ENCODE measurements at regions not wholly inside any gene's neighbourhood (a gene's known extent, or its start where the extent isn't known, plus 50 kb on each side); places are given as distances from the start of the nearest gene placed in this dataset.

- no peaks in the 10 kb centered on the region for H3K4me1 ChIP-seq (ENCODE audit: control insufficient read depth in 1 of 2, insufficient read depth in 2 of 2, low read length in 2 of 2)
- POLR2A ChIA-PET = no interaction called here
- intact Hi-C loops (cut with micrococcal nuclease) = no loop called here
- H3K4me3 ChIP-seq (replicated peaks in 1 of 2; ENCODE audit: low read depth in 1 of 2, low read length in 2 of 2) = no peak overlapping the region
- TF ChIP-seq YY1 (IDR thresholded peaks at IDR 0.05; ENCODE audit: extremely low read depth, insufficient replicate concordance, low read depth, low read length) = no peak
- no peak for TF ChIP-seq EZH2 (IDR thresholded peaks at IDR 0.05)
- TF ChIP-seq CBX3 (IDR thresholded peaks at IDR 0.05; ENCODE audit: low read depth) = no peak
- no peak for TF ChIP-seq ZFX (IDR thresholded peaks at IDR 0.05)
- no peak for TF ChIP-seq CEBPB (IDR thresholded peaks at IDR 0.05; ENCODE audit: low read depth)
- no peak for TF ChIP-seq TCF7L2 (IDR thresholded peaks at IDR 0.05; ENCODE audit: borderline replicate concordance, extremely low read depth, insufficient read depth, insufficient read length)
- no peak for TF ChIP-seq SRF (IDR thresholded peaks at IDR 0.05; ENCODE audit: low read depth)
- TF ChIP-seq POLR2AphosphoS5 (IDR thresholded peaks at IDR 0.05; ENCODE audit: low read depth, low read length) = no peak
- no TSS peak for BruUV-seq (replicated peaks)
- no peaks in the 10 kb centered on the region for H3K36me3 ChIP-seq (ENCODE audit: control insufficient read depth in 1 of 2, insufficient read depth in 2 of 2, low read length in 2 of 2)
- no peaks in the 10 kb centered on the region for H3K9me2 ChIP-seq (ENCODE audit: insufficient read depth)
- H2AFZ ChIP-seq (ENCODE audit: low read depth, low read length, poor library complexity, severe bottlenecking) = no peak overlapping the region
- CTCF ChIA-PET = no interaction called here
- ATAC-seq (no peak), DNase-seq (ENCODE audit: low read depth, low spot score) (no peak)
- no peaks in the 10 kb centered on the region for H3K9me3 ChIP-seq (ENCODE audit: control insufficient read depth in 1 of 2, insufficient read depth in 1 of 2, low read depth in 1 of 2, low read length in 2 of 2)
- H3K4me2 ChIP-seq (ENCODE audit: low read length) = no peak overlapping the region
- H3K27me3 ChIP-seq (ENCODE audit: insufficient read depth, low read length) = peaks cover 12% of the 10 kb centered on the region; the same call in 1 of the 2 replicates
- no peak overlapping the region for H3K9ac ChIP-seq (ENCODE audit: low read length)
- no peaks in the 10 kb centered on the region for H4K20me1 ChIP-seq (ENCODE audit: insufficient read depth)
- no peak overlapping the region for H3K27ac ChIP-seq (ENCODE audit: low read depth, low read length)
- RAD21 ChIA-PET (ENCODE audit: low non-redundant PET in 1 of 2, low total read pairs in 2 of 2, uncharacterized antibody in 2 of 2, unreplicated experiment in 2 of 2) = no interaction called here
- H3K79me2 ChIP-seq (ENCODE audit: insufficient read depth, low read length) = no peaks in the 10 kb centered on the region
Observed at GRCh38 chr16:5467552-5467951, 370.0 kb upstream of the EEF2KMT start.

GRCh38 chr16:5466551-5466950, 369.0 kb upstream of the EEF2KMT start:
- no peak overlapping the region for H3K4me2 ChIP-seq (ENCODE audit: low read length)
- H3K9ac ChIP-seq (ENCODE audit: low read length) = no peak overlapping the region
- no peaks in the 10 kb centered on the region for H4K20me1 ChIP-seq (ENCODE audit: insufficient read depth)
- DNase-seq (ENCODE audit: low read depth, low spot score) (no peak), ATAC-seq (no peak)
- no peak overlapping the region for H3K27ac ChIP-seq (ENCODE audit: low read depth, low read length)
- H2AFZ ChIP-seq (ENCODE audit: low read depth, low read length, poor library complexity, severe bottlenecking) = no peak overlapping the region
- ChIA-PET RAD21 (ENCODE audit: low non-redundant PET in 1 of 2, low total read pairs in 2 of 2, uncharacterized antibody in 2 of 2, unreplicated experiment in 2 of 2) (no interaction called here), POLR2A (no interaction called here), CTCF (no interaction called here)
- BruUV-seq (replicated peaks) = no TSS peak
- no peak overlapping the region for H3K4me3 ChIP-seq (replicated peaks in 1 of 2; ENCODE audit: low read depth in 1 of 2, low read length in 2 of 2)
- H3K9me2 ChIP-seq (ENCODE audit: insufficient read depth) = no peaks in the 10 kb centered on the region
- 0 out of 2 replicates have a peak, but pooled peaks cover 3% of the 10 kb centered on the region for H3K27me3 ChIP-seq (ENCODE audit: insufficient read depth, low read length)
- H3K9me3 ChIP-seq (ENCODE audit: control insufficient read depth in 1 of 2, insufficient read depth in 1 of 2, low read depth in 1 of 2, low read length in 2 of 2) = no peaks in the 10 kb centered on the region
- H3K36me3 ChIP-seq (ENCODE audit: control insufficient read depth in 1 of 2, insufficient read depth in 2 of 2, low read length in 2 of 2) = no peaks in the 10 kb centered on the region
- intact Hi-C loops (cut with micrococcal nuclease) = no loop called here
- H3K79me2 ChIP-seq (ENCODE audit: insufficient read depth, low read length) = no peaks in the 10 kb centered on the region
- H3K4me1 ChIP-seq (ENCODE audit: control insufficient read depth in 1 of 2, insufficient read depth in 2 of 2, low read length in 2 of 2) = no peaks in the 10 kb centered on the region
- TF ChIP-seq CTCF (IDR thresholded peaks at IDR 0.05 in 2 of 3, conservative IDR thresholded peaks at IDR 0.05 in 1 of 3; ENCODE audit: borderline replicate concordance in 1 of 3, insufficient read depth in 1 of 3, low read depth in 2 of 3, low read length in 2 of 3) (0 out of 6 replicates have a peak, but pooled peaks of 1 of the 3 experiments have one; percentile 14), JUND (IDR thresholded peaks at IDR 0.05) (no peak)
